ENCODE measurements at regions not wholly inside any gene's neighbourhood (a gene's known extent, or its start where the extent isn't known, plus 50 kb on each side); places are given as distances from the start of the nearest gene placed in this dataset.

GRCh38 chr20:10754824-10755223, 81.0 kb upstream of the JAG1 start:
- Mint-ChIP-seq H3K27ac (no peak overlapping the region), H3K4me3 (no peak overlapping the region), H3K27me3 (no peaks in the 10 kb centered on the region), H3K4me1 (ENCODE audit: low read depth) (no peaks in the 10 kb centered on the region), H3K36me3 (ENCODE audit: low read depth) (no peaks in the 10 kb centered on the region), H3K9me3 (no peaks in the 10 kb centered on the region)
- no peak for DNase-seq

GRCh38 chr20:10758446-10758845, 84.6 kb upstream of the JAG1 start:
- no peak for DNase-seq
- H3K4me3 Mint-ChIP-seq, result no peak overlapping the region

GRCh38 chr20:10761232-10761631, 87.4 kb upstream of the JAG1 start:
- Mint-ChIP-seq H3K4me1 (ENCODE audit: low read depth) (no peaks in the 10 kb centered on the region), H3K27ac (no peak overlapping the region), H3K27me3 (peaks cover 3% of the 10 kb centered on the region), H3K36me3 (ENCODE audit: low read depth) (no peaks in the 10 kb centered on the region), H3K4me3 (no peak overlapping the region), H3K9me3 (no peaks in the 10 kb centered on the region)
- DNase-seq, result no peak

More at GRCh38 chr20:10758446-10758845, 84.6 kb upstream of the JAG1 start:
- Mint-ChIP-seq H3K4me1 (ENCODE audit: low read depth) (no peaks in the 10 kb centered on the region), H3K36me3 (ENCODE audit: low read depth) (no peaks in the 10 kb centered on the region), H3K27ac (no peak overlapping the region), H3K27me3 (no peaks in the 10 kb centered on the region), H3K9me3 (no peaks in the 10 kb centered on the region)

DNA sequence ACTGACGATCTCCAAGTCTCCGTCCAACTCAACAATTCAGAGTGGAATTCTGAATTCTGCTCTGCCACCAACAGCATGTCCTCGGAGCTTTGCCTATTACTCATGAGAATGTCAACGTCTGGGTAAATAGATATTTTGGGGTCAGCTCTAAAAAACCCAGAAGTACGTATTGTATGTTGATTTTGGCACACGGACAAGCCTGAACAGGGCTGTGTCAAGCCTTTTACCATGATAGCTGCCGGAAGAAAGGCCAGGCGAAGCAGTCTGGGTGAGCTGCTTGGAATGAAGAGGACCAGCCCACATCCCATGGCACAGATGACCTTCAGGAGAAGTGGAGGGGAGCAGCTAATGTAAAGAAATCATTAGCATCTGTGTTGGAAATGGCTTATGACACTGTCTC, 88.0 kb upstream of the JAG1 start:
- Mint-ChIP-seq H3K9me3 (no peaks in the 10 kb centered on the region), H3K36me3 (ENCODE audit: low read depth) (no peaks in the 10 kb centered on the region), H3K27ac (no peak overlapping the region), H3K4me1 (ENCODE audit: low read depth) (no peaks in the 10 kb centered on the region), H3K4me3 (no peak overlapping the region), H3K27me3 (peaks cover 3% of the 10 kb centered on the region)
- DNase-seq, result no peak

DNA sequence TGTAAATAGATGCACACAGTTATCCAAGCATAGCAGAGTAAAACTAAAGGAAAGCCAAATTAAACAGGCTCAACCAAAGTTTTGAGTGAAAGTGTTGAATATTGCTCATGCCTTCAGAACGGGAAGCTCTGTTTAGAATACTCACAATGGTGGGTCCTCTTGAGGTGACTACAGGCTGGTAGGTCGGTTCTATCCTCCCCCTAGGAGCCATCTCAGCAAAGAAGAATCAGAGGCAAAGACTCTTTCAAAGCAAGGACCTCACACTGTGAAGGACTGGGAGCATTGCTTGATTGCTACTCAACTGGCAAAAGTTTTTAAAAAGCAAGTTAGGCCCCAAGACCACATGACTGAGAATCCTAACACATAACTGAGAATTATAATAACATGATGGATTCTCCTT, 88.4 kb upstream of the JAG1 start:
- DNase-seq, result no peak
- Mint-ChIP-seq H3K9me3 (no peaks in the 10 kb centered on the region), H3K27ac (no peak overlapping the region), H3K27me3 (peaks cover 3% of the 10 kb centered on the region), H3K4me3 (no peak overlapping the region), H3K4me1 (ENCODE audit: low read depth) (no peaks in the 10 kb centered on the region), H3K36me3 (ENCODE audit: low read depth) (no peaks in the 10 kb centered on the region)

- Mint-ChIP-seq H3K27ac (no peak overlapping the region), H3K4me1 (ENCODE audit: low read depth) (no peaks in the 10 kb centered on the region), H3K36me3 (ENCODE audit: low read depth) (no peaks in the 10 kb centered on the region), H3K4me3 (no peak overlapping the region), H3K27me3 (peaks cover 3% of the 10 kb centered on the region), H3K9me3 (no peaks in the 10 kb centered on the region)
- DNase-seq, result no peak
These were observed 89.3 kb upstream of the JAG1 start for GRCh38 chr20:10763112-10763511.

- no peak overlapping the region for H3K4me3 Mint-ChIP-seq
- DNase-seq, result no peak
- H3K9me3 Mint-ChIP-seq, result no peaks in the 10 kb centered on the region
- H3K27me3 Mint-ChIP-seq, result peaks cover 11% of the 10 kb centered on the region
- no peaks in the 10 kb centered on the region for H3K4me1 Mint-ChIP-seq (ENCODE audit: low read depth)
- no peak overlapping the region for H3K27ac Mint-ChIP-seq
- no peaks in the 10 kb centered on the region for H3K36me3 Mint-ChIP-seq (ENCODE audit: low read depth)
These were observed 95.9 kb upstream of the JAG1 start for GRCh38 chr20:10769700-10770099.

GRCh38 chr20:10770753-10771152, 97.0 kb upstream of the JAG1 start:
- Mint-ChIP-seq H3K4me1 (ENCODE audit: low read depth) (no peaks in the 10 kb centered on the region), H3K36me3 (ENCODE audit: low read depth) (no peaks in the 10 kb centered on the region), H3K27me3 (peaks cover 8% of the 10 kb centered on the region), H3K9me3 (no peaks in the 10 kb centered on the region), H3K4me3 (no peak overlapping the region), H3K27ac (no peak overlapping the region)
- no peak for DNase-seq

- Mint-ChIP-seq H3K36me3 (ENCODE audit: low read depth) (no peaks in the 10 kb centered on the region), H3K4me1 (ENCODE audit: low read depth) (no peaks in the 10 kb centered on the region), H3K4me3 (no peak overlapping the region), H3K27me3 (peaks cover 8% of the 10 kb centered on the region), H3K27ac (no peak overlapping the region), H3K9me3 (no peaks in the 10 kb centered on the region)
- DNase-seq, result no peak
These were observed 97.8 kb upstream of the JAG1 start for GRCh38 chr20:10771435-10772140.

DNA sequence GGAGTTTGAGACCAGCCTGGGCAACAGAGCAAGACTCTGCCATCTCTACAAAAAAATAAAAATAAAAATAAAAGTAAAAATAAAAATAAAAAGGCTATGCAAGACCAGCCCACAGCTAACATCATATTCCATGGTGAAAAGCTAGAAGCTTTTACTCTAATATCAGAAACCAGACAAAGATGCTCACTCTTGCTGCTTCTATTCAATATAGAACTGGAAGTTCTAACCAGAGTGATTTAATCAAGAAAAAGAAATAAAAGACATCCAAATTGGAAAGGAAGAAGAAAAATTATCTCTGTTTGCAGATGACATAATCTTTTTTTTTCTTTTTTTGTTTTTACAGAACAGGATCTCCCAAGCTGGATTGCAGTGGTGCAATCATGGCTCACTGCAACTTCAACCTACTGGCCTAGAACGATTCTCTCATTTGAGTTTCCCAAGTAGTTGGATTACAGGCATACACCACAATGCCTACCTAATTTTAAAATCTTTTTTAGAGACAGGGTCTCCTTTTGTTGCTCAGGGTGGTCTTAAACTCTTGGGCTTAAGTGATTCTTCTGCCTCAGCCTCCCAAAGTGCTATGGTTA, 100.7 kb upstream of the JAG1 start:
- H3K4me1 Mint-ChIP-seq (ENCODE audit: low read depth), result no peaks in the 10 kb centered on the region
- H3K4me3 Mint-ChIP-seq, result no peak overlapping the region
- peaks cover 8% of the 10 kb centered on the region for H3K27me3 Mint-ChIP-seq
- H3K27ac Mint-ChIP-seq, result no peak overlapping the region
- H3K36me3 Mint-ChIP-seq (ENCODE audit: low read depth), result no peaks in the 10 kb centered on the region
- no peak for DNase-seq
- H3K9me3 Mint-ChIP-seq, result no peaks in the 10 kb centered on the region

GRCh38 chr20:10777710-10778109, 103.9 kb upstream of the JAG1 start:
- Mint-ChIP-seq H3K36me3 (ENCODE audit: low read depth) (no peaks in the 10 kb centered on the region), H3K27ac (no peak overlapping the region), H3K4me1 (ENCODE audit: low read depth) (no peaks in the 10 kb centered on the region), H3K4me3 (no peak overlapping the region), H3K27me3 (peaks cover 23% of the 10 kb centered on the region), H3K9me3 (no peaks in the 10 kb centered on the region)
- no peak for DNase-seq

DNA sequence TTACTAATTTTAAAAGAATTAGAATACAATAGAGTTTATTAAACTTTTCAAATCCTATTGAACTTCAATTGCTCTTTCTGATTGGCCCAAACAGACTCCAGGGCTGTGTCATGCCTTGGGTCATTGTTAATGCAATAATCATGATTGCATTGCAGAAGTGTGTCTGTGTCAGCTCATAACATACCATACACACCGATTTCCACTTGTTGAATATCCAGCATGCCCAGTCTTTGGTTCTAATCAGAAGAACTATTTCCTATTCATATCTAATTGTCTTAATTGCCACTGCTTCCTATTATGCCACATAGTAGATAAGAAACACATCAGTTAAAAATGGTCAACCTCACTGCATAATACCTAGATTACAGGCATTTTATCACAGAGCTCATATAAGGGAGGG, 106.1 kb upstream of the JAG1 start:
- Mint-ChIP-seq H3K36me3 (ENCODE audit: low read depth) (no peaks in the 10 kb centered on the region), H3K9me3 (no peaks in the 10 kb centered on the region), H3K4me1 (ENCODE audit: low read depth) (no peaks in the 10 kb centered on the region), H3K27me3 (peaks cover 16% of the 10 kb centered on the region), H3K4me3 (no peak overlapping the region), H3K27ac (no peak overlapping the region)
- DNase-seq, result no peak

- Mint-ChIP-seq H3K4me3 (no peak overlapping the region), H3K27me3 (peaks cover 16% of the 10 kb centered on the region), H3K9me3 (no peaks in the 10 kb centered on the region), H3K27ac (no peak overlapping the region), H3K36me3 (ENCODE audit: low read depth) (no peaks in the 10 kb centered on the region), H3K4me1 (ENCODE audit: low read depth) (no peaks in the 10 kb centered on the region)
- DNase-seq, result no peak
These were observed 107.1 kb upstream of the JAG1 start for GRCh38 chr20:10780901-10781300.

- Mint-ChIP-seq H3K4me1 (ENCODE audit: low read depth) (no peaks in the 10 kb centered on the region), H3K9me3 (no peaks in the 10 kb centered on the region), H3K27me3 (peaks cover 16% of the 10 kb centered on the region), H3K27ac (no peak overlapping the region), H3K4me3 (no peak overlapping the region), H3K36me3 (ENCODE audit: low read depth) (no peaks in the 10 kb centered on the region)
- no peak for DNase-seq
These were observed 107.7 kb upstream of the JAG1 start for GRCh38 chr20:10781526-10781925.

DNA sequence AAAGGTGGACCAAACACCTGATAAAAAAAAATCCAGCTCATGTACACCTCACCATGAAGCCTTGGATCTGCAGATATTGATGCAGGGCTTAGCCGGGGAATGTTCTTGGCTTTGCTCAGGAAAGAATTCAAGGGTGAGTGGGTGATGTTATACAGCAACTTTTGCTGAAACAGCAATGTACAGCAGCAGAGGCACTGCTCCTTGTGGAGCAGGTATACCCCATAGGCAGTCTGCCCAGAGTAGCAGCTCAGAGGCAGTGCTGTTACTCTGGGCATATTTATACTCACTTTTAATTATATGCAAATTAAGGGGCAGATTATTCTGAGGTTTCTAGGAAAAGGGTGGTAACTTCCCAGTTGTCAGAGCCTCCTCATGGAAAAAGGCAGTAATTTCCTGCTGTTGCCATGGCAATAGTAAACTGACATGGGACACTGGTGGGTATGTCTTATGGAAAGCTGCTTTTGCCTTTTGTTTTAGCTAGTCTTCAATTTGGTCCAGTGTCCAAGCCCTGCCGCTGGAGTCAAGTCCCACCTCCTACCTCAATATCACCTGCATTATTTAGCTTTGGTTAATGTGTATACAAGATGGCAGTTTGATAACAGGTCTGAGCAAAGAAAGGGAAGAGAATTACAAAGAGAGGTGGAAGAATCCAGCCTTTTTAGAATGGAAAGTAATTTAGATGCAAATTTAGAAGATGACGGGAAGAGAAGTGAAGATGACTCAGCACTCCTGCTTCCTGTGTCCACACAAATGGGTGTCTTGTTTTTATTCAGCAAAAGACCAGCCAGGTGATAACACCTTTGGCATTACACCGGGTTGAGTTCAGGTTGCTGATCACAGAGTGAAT, 110.1 kb upstream of the JAG1 start:
- peaks cover 16% of the 10 kb centered on the region for H3K27me3 Mint-ChIP-seq
- no peak overlapping the region for H3K4me3 Mint-ChIP-seq
- H3K4me1 Mint-ChIP-seq (ENCODE audit: low read depth), result no peaks in the 10 kb centered on the region
- no peak overlapping the region for H3K27ac Mint-ChIP-seq
- no peaks in the 10 kb centered on the region for H3K9me3 Mint-ChIP-seq
- no peaks in the 10 kb centered on the region for H3K36me3 Mint-ChIP-seq (ENCODE audit: low read depth)
- no peak for DNase-seq
